T-helper 9 cell (primary cell): ENCODE measurements at regions not wholly inside any gene's neighbourhood (a gene's known extent, or its start where the extent isn't known, plus 50 kb on each side); places are given as distances from the start of the nearest gene placed in this dataset.
"Not testable (repeated sequence)": the region's sequence is repeated elsewhere in the genome, so short reads cannot be mapped to it uniquely, and the experiment has no call there.

Source experiments
- DNase-seq: peaks from one replicate; pipeline ENCODE4 v3.0.0-alpha.2; 2020

DNA sequence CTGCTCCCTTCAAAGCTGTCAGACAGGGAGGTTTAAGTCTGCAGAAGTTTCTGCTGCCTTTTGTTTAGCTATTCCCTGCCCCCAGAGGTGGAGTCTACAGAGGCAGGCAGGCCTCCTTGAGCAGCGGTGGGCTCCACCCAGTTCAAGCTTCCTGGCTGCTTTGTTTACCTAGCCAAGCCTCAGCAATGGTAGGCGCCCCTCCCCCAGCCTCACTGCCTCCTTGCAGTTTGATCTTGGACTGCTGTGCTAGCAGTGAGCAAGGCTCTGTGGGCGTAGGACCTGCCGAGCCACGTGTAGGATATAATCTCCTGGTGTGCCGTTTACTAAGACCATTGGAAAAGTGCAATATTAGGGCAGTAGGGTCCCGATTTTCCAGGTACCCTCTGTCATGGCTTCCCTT lies 707.1 kb upstream of the POM121L12 start:
- DNase-seq, result not testable (repeated sequence)

GRCh38 chr7:52325237-52325636 lies 710.2 kb upstream of the POM121L12 start:
- no peak for DNase-seq

GRCh38 chr7:52323202-52323746 lies 712.2 kb upstream of the POM121L12 start:
- DNase-seq, result no peak

DNA sequence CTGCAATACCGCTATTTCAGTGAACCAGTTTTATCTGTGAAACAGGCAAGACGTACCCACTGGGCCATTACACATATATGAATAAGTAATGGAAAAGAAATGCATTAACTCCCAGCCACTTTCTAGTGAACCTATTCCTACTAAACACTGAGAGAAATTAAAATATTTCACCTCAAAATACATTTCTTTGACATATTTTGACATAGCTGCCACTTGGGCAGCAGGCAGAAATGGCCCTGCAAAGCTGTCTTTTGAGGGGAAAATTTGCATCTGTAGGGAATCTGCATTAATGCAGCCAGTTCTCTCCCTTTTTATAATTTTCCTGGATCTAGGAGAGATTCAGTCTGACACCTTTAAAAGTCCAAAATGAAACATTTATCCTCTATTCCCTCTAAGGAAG lies 714.8 kb upstream of the POM121L12 start:
- no peak for DNase-seq

DNA sequence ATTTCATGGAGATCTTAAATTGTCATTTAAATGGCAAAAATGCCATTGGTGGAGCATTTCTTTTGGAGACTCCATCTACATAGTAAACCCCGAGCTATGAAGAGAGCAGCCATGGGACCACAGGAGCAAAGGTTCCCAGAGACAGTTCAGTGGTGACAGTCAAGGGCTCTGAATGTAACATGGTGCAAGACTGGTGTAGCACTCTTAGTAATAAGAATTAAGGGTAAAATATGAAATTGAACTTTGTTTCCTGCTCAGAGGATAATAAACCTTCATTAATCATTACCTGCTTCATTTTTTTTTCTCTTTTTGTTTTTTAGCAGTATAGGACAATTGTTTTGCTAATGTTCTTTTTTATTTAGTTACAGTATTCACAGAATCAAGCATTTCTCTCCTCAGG lies 717.5 kb upstream of the POM121L12 start:
- DNase-seq, result no peak

GRCh38 chr7:52311886-52312285 lies 723.5 kb upstream of the POM121L12 start:
- no peak for DNase-seq

GRCh38 chr7:52309631-52310030 lies 725.8 kb upstream of the POM121L12 start:
- DNase-seq, result no peak

DNA sequence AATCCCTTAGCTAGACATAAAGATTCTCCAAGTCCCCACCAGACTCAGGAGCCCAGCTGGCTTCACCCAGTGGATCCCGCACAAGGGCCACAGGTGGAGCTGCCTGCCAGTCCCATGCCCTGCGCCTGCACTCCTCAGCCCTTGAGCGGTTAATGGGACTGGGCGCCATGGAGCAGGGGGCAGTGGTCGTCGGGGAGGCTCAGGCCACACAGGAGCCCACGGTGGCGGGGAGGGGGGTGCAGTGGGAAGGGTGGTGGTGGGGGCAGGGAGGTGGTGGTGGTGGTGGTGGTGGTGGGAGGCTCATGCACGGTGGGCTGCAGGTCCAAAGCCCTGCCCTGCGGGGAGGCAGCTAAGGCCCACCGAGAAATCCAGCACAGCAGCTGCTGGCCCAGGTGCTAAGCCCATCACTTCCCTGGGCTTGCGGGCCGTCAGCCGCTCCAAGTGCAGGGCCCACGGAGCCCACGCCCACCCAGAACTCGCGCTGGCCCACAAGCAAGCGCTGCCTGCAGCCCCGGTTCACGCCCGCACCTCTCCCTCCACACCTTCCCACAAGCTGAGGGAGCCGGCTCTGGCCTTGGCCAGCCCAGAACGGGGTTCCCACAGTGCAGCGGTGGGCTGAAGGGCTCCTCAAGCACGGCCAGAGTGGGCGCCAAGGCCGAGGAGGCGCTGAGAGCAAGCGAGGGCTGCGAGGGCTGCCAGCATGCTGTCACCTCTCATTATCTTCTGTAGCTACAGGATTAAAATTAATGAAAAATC lies 732.5 kb upstream of the POM121L12 start:
- DNase-seq, result no peak

- no peak for DNase-seq
These were observed 738.3 kb upstream of the POM121L12 start for GRCh38 chr7:52297128-52297527.

- DNase-seq, result no peak
These were observed 740.5 kb upstream of the POM121L12 start for GRCh38 chr7:52294942-52295341.

GRCh38 chr7:52289247-52289646 lies 746.2 kb upstream of the POM121L12 start:
- DNase-seq, result no peak

DNA sequence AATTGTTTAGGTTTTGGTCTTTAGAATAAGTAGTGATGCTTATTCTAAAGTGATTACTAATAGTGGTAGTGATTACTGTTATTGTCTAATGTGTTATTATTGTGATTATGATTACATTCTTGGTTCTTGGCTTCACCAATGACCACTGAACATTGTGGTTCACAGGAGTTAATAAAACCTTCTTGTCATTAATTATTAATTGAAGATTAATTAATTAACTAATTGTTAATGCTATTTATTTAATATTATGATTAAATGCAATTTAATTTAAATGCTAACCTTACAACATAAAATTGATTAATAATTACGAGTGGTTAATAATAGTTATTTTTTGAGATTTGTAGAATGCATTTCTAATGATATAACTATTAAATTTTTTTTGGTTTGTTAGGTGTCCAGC lies 747.7 kb upstream of the POM121L12 start:
- DNase-seq, result no peak

DNA sequence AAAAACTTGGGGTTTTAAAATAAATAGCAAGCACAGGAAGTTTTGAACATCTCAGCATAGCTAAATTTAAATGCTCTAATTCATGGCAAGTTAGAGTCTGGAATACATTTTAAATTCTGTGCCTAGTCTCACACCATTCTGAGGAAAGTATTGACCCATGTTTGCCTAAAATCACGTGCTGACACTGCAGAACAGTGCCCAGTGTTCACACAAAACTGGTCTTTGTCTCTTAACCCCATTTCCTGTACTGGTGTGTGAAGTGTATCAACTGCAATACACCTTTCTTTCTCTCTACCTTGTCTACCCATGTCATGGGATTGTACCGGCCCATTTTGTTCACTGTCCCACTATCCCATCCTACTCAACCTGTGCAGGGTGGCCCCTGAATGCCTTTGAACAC lies 749.7 kb upstream of the POM121L12 start:
- DNase-seq, result no peak

DNA sequence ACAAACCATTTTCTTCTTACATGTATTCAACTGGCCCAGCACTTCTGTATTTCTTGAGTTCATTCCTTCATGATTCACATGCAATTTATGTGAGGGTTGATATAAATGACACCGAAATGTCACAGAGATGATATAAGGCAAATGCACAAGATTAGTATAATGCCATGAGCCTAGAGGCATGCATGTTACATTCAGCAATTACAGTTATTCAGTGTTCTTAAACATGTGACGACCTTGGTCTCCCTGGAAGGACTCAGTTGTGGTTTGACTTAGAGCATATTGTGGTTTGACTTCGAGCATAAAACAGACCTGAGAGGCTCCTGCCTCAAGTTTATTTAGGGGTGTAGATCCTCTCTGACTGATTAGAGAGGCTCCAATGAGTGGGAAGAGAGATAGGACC lies 752.1 kb upstream of the POM121L12 start:
- no peak for DNase-seq

DNA sequence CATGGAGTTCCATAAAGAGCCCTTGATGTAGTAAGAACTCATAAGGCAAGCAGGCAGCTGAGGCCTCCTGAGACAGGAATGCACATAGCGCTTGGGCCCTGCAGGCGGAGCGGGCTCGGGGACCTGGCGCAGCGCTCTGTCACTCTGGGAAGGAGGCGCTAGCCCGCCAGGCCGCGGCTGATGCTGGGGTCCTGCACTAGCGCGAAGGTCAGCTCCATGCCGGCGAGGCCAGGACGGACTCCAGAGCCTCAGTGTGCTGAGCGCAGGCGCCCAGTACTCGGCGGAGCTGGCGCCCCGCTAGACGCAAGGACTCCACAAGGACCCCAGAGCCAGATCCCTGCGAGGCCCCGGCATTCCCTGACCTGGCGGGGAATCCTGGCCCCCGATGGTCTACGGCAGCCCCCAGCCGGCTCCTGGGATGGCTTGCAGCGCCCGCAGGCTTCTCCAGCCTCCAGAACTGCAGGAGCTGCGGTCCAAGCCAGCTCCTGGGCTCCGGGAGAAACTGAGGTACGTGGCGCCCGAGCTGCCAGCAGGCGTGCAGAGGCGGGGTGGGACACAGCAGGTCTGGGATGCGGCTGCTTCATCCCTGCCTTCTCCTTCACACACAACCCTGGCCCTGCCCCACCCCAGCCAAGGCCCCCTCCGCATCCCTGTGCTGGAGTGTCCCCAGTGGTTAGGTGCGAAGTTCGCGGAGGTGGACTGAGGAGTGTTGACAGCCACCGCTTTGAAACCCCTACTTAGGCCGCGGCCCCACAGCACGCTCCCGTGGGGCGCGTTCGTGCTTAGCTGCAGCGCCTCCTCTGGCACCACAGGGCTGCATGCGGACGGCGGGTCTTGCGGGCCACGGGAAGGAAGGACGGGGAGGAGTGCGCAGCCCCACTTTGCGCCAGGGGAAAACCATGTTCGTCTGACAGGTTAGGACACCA lies 761.5 kb upstream of the POM121L12 start:
- no peak for DNase-seq

DNA sequence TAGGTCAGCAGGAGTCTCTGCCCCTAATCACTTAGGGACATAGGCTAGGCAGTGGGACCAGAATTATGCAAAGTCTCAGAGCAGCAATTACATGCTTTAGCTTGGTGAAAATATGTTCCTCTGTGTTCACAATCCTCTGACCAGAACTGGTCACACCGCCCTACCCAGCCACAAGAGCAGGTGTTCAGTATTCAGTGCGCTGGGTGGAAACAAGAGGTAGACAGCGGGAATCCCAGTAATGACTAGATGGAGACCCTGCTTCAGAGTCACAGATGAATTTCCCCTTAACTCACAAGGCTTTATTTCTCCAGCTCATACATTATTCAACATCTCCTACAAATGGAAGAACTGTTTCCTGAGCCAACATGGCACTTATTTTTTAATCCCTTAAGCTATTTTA lies 763.7 kb upstream of the POM121L12 start:
- DNase-seq, result no peak

GRCh38 chr7:52270301-52270700 lies 765.1 kb upstream of the POM121L12 start:
- DNase-seq, result no peak

GRCh38 chr7:52269669-52270068 lies 765.8 kb upstream of the POM121L12 start:
- DNase-seq, result no peak

GRCh38 chr7:52261057-52261456 lies 774.4 kb upstream of the POM121L12 start:
- no peak for DNase-seq

DNA sequence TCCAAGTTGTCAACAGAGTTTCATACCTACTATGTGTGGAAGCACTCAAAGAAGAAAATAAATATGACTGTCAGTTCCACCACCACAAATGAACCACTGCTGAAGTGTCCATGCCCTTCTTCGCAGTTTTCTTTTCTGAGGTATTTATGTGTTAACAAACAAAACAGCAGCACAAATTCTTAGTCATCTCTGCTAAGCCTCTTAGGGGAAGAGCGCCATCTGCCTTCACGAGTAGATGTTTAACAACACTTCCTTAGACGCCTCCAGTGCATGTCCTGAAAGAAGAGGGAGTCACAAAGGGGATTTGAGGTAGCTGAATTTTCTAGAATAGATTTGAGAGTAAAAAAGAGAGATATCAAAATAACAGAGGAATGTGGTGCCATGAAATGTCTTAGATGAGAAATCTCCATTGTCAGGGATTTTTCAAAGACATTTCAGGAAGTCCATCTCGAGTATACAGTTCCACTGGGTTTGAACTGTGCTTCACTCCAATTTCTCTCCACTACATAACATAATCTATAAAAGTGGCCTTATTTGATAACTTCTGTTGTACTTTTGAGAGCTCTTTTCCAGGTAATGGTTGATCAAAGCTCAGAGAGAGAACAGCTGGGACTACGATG lies 775.3 kb upstream of the POM121L12 start:
- DNase-seq, result no peak

DNA sequence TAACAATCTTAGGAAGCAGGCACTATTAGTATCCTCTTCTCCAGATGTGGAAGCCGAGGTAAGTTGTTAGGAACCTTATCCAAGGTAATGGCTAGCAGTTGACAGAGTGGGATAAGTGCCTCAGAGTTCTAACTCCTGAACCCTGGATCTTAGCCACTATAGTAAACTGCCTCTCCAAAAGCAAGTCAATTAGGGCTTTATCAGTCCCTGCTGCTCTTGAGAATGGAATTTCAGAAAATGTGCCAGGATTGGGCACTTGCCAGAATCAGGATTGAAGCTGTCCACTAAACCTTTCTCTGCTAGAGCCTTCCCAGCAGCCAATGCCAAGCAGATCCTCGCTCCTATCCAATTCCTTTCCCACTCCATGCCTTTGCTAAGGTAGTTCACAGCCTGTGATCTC lies 777.5 kb upstream of the POM121L12 start:
- no peak for DNase-seq

- no peak for DNase-seq
These were observed 780.9 kb upstream of the POM121L12 start for GRCh38 chr7:52254396-52255010.

GRCh38 chr7:52253953-52254352 lies 781.5 kb upstream of the POM121L12 start:
- no peak for DNase-seq
